Endodermal cell (in vitro differentiated cells): ENCODE measurements at regions not wholly inside any gene's neighbourhood (a gene's known extent, or its start where the extent isn't known, plus 50 kb on each side); places are given as distances from the start of the nearest gene placed in this dataset.

Experiments used
- DNase-seq: peaks from one replicate; pipeline ENCODE4 v3.0.0-alpha.2; 2017
- H3K27ac ChIP-seq: 2 replicates; pipeline ENCODE4 v1.5.1; 2013; ENCODE audit warnings: mild to moderate bottlenecking, low read depth, low read length, moderate library complexity
- H3K27me3 ChIP-seq: 2 replicates; pipeline ENCODE4 v1.6.1; 2013; ENCODE audit warnings: mild to moderate bottlenecking, low read length, moderate library complexity; ENCODE audit not compliant: insufficient read depth, control insufficient read depth, poor library complexity, severe bottlenecking
- H3K36me3 ChIP-seq: 2 replicates; pipeline ENCODE4 v1.7.0; 2013; ENCODE audit warnings: mild to moderate bottlenecking, low read length, moderate library complexity; ENCODE audit not compliant: control insufficient read depth, insufficient read depth
- H3K4me1 ChIP-seq: one replicate; pipeline ENCODE4 v1.7.0; 2013; ENCODE audit warnings: low read length; ENCODE audit not compliant: control insufficient read depth, insufficient read depth
- H3K4me3 ChIP-seq: 2 replicates; pipeline ENCODE4 v1.5.1; 2013; ENCODE audit warnings: mild to moderate bottlenecking, low read length, moderate library complexity
- H3K9ac ChIP-seq: 2 replicates; pipeline ENCODE4 v1.6.1; 2013; ENCODE audit warnings: mild to moderate bottlenecking, low read length, moderate library complexity; ENCODE audit not compliant: poor library complexity, severe bottlenecking; ENCODE audit errors: extremely low read depth
- H3K9me3 ChIP-seq: 2 replicates; pipeline ENCODE4 v1.6.1; 2013; ENCODE audit warnings: mild to moderate bottlenecking, low read length, moderate library complexity; ENCODE audit not compliant: control insufficient read depth
- H3K27ac Mint-ChIP-seq: 2 replicates; pipeline ENCODE4 v1.8.0; 2020; ENCODE audit warnings: mixed read lengths
- H3K27me3 Mint-ChIP-seq: 2 replicates; pipeline ENCODE4 v1.8.0; 2021; ENCODE audit warnings: mild to moderate bottlenecking, mixed read lengths; ENCODE audit not compliant: insufficient read depth
- H3K36me3 Mint-ChIP-seq: 2 replicates; pipeline ENCODE4 v1.8.0; 2020; ENCODE audit warnings: low read depth, mixed read lengths
- H3K4me1 Mint-ChIP-seq: 2 replicates; pipeline ENCODE4 v1.8.0; 2020; ENCODE audit warnings: mixed read lengths
- H3K4me3 Mint-ChIP-seq: 2 replicates; pipeline ENCODE4 v1.8.0; 2020; ENCODE audit warnings: mild to moderate bottlenecking, moderate library complexity, mixed read lengths
- H3K9me3 Mint-ChIP-seq: 2 replicates; pipeline ENCODE4 v1.8.0; 2020; ENCODE audit warnings: mild to moderate bottlenecking, mixed read lengths
- CTCF ChIP-seq: fragments of 200-600 bp; sonication (generic); conservative IDR thresholded peaks from 2 replicates; pipeline ENCODE4 v1.5.0; 2021; ENCODE audit warnings: antibody characterized with exemption, mild to moderate bottlenecking
- WGBS, 2 experiments: methylation state at CpG; one replicate each; pipeline versions ENCODE4 v1.1.5 to v1.1.7; 2013; ENCODE audit warnings: missing lambda C conversion rate in 2 of 2, mixed read lengths in 1 of 2; ENCODE audit not compliant: insufficient coverage in 1 of 2, insufficient read length in 1 of 2; 5-methylcytosine and 5-hydroxymethylcytosine counted together

- Mint-ChIP-seq H3K4me1 (no peaks in the 10 kb centered on the region), H3K4me3 (no peak overlapping the region), H3K36me3 (no peaks in the 10 kb centered on the region), H3K9me3 (no peaks in the 10 kb centered on the region), H3K27ac (no peak overlapping the region), H3K27me3 (no peaks in the 10 kb centered on the region)
- DNase-seq, result no peak
- no peak for TF ChIP-seq CTCF
- no peak overlapping the region for H3K4me3 ChIP-seq
- peaks cover 2% of the 10 kb centered on the region for H3K4me1 ChIP-seq
- WGBS, 2 experiments, result 98 to 100% methylated on average over 1 to 3 of the region's 3 CpGs
- H3K9me3 ChIP-seq, result no peaks in the 10 kb centered on the region
- H3K27ac ChIP-seq, result no peak overlapping the region
- H3K36me3 ChIP-seq, result no peaks in the 10 kb centered on the region
- no peak overlapping the region for H3K9ac ChIP-seq
- H3K27me3 ChIP-seq, result no peaks in the 10 kb centered on the region
Observed at GRCh38 chr10:106173838-106174237, 990.7 kb downstream of the SORCS1 start.

GRCh38 chr10:106169241-106169640 lies 995.3 kb downstream of the SORCS1 start:
- Mint-ChIP-seq H3K4me3 (no peak overlapping the region), H3K36me3 (no peaks in the 10 kb centered on the region), H3K9me3 (no peaks in the 10 kb centered on the region)

GRCh38 chr10:106167946-106168345 lies 996.6 kb downstream of the SORCS1 start:
- no peak overlapping the region for H3K27ac ChIP-seq
- H3K9ac ChIP-seq, result no peak overlapping the region
- no peak overlapping the region for H3K27ac Mint-ChIP-seq
- H3K4me3 Mint-ChIP-seq, result no peak overlapping the region
- no peaks in the 10 kb centered on the region for H3K4me1 Mint-ChIP-seq
- DNase-seq, result no peak
- no peak for TF ChIP-seq CTCF
- no peaks in the 10 kb centered on the region for H3K9me3 ChIP-seq
- H3K36me3 ChIP-seq, result no peaks in the 10 kb centered on the region
- no peaks in the 10 kb centered on the region for H3K4me1 ChIP-seq
- H3K36me3 Mint-ChIP-seq, result no peaks in the 10 kb centered on the region
- WGBS, 2 experiments, result 89 to 100% methylated on average over 1 to 2 of the region's 2 CpGs
- no peaks in the 10 kb centered on the region for H3K27me3 ChIP-seq
- no peaks in the 10 kb centered on the region for H3K27me3 Mint-ChIP-seq
- H3K9me3 Mint-ChIP-seq, result peaks cover 3% of the 10 kb centered on the region
- H3K4me3 ChIP-seq, result no peak overlapping the region

More at GRCh38 chr10:106169241-106169640, 995.3 kb downstream of the SORCS1 start:
- H3K4me1 ChIP-seq, result peaks cover under 1% of the 10 kb centered on the region
- no peak overlapping the region for H3K27ac ChIP-seq
- no peaks in the 10 kb centered on the region for H3K36me3 ChIP-seq
- H3K27me3 ChIP-seq, result no peaks in the 10 kb centered on the region
- no peak for DNase-seq
- H3K4me1 Mint-ChIP-seq, result no peaks in the 10 kb centered on the region
- 88 to 91% methylated on average over 7 of the region's 7 CpGs for WGBS, 2 experiments
- no peaks in the 10 kb centered on the region for H3K27me3 Mint-ChIP-seq
- no peaks in the 10 kb centered on the region for H3K9me3 ChIP-seq
- no peak overlapping the region for H3K27ac Mint-ChIP-seq
- H3K9ac ChIP-seq, result no peak overlapping the region
- H3K4me3 ChIP-seq, result no peak overlapping the region
- no peak for TF ChIP-seq CTCF
